GM13977 (cell line): ENCODE measurements at regions not wholly inside any gene's neighbourhood (a gene's known extent, or its start where the extent isn't known, plus 50 kb on each side); places are given as distances from the start of the nearest gene placed in this dataset.
A peak's percentile ranks its signal among the peaks of the same experiment; 100 is the strongest.

Experiments
- DNase-seq: peaks from one replicate; pipeline ENCODE4 v3.0.0; 2012; ENCODE audit warnings: low spot score
- CTCF ChIP-seq: IDR thresholded peaks from 2 replicates; pipeline ENCODE4 v1.5.1; 2012; ENCODE audit warnings: mild to moderate bottlenecking, control low read depth; ENCODE audit not compliant: insufficient read depth; ENCODE audit errors: extremely low read depth, missing control alignments
- in situ Hi-C: fragments of 300-500 bp; cut with MboI; formaldehyde crosslinking; loops from one replicate; pipeline ENCODE4 v1.12.0; 2022; ENCODE audit warnings: low sequenced_read_pairs, low pct_unique_long_range_greater_than_20kb, mixed read lengths, inconsistent platforms; ENCODE audit not compliant: unreplicated experiment

- no peak for DNase-seq
- TF ChIP-seq CTCF = no peak
- in situ Hi-C loops = no loop called here
These were observed 84.1 kb upstream of the H2AZ1 start for GRCh38 chr4:100034023-100034664.

GRCh38 chr4:100026066-100026465 is 76.0 kb upstream of the H2AZ1 start:
- no peak for DNase-seq
- in situ Hi-C loops = no loop called here
- TF ChIP-seq CTCF = no peak

GRCh38 chr4:100023800-100024199 is 73.7 kb upstream of the H2AZ1 start:
- no peak for TF ChIP-seq CTCF
- DNase-seq = no peak
- in situ Hi-C loops = no loop called here

GRCh38 chr4:100022792-100023222 is 72.7 kb upstream of the H2AZ1 start:
- DNase-seq = no peak
- no peak for TF ChIP-seq CTCF
- in situ Hi-C loops = no loop called here

GRCh38 chr4:100019821-100020220 is 69.7 kb upstream of the H2AZ1 start:
- DNase-seq = no peak
- TF ChIP-seq CTCF = no peak
- in situ Hi-C loops = no loop called here

- DNase-seq = peak; percentile 21
- in situ Hi-C loops = no loop called here
These were observed 67.7 kb upstream of the H2AZ1 start for GRCh38 chr4:100017637-100018310.

More at GRCh38 chr4:100017637-100018310, 67.7 kb upstream of the H2AZ1 start:
- no peak for TF ChIP-seq CTCF
